ENCODE measurements at regions not wholly inside any gene's neighbourhood (a gene's known extent, or its start where the extent isn't known, plus 50 kb on each side); places are given as distances from the start of the nearest gene placed in this dataset.
A peak's percentile ranks its signal among the peaks of the same experiment; 100 is the strongest.
"Not testable (repeated sequence)": the region's sequence is repeated elsewhere in the genome, so short reads cannot be mapped to it uniquely, and the experiment has no call there.

DNA sequence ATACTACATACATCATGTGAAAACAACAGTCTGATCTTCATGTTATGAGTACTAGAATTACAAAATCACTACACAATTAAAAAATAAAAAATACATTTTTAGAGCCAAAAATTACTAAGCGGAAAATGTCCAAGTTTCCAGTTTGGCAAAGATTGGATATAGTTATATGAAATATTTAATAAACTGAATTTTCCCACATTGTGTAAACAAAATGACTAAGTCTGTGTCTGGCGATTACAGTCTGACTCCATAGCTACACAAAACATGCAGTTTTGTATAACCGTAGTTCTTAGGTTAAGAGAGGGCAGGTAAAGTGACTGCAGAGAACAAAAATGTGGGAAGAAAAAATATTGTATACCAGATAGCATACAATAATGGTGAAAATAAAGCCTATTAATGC lies 59.2 kb upstream of the TMEM47 start:
- DNase-seq, result peak; percentile 5

DNA sequence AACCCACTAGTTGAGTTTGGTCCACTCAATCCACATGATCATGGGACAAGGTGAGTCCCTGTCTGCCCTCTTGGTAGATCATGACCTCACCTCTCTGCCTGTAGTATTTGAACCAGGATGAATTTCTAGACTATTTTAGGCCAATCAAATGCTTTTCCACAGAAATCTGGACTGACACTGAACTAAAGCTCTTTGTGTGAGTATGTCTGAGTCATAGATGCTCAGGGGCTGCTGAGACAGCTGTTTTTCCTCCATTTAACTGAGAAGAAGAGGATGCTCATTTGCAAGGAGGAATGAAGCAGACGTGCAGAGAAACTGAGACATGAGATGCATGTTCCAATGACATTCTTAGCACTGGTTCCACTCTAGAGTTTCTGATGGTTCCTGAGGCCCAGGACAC lies 77.3 kb upstream of the TMEM47 start:
- peak; percentile 34 for DNase-seq

DNA sequence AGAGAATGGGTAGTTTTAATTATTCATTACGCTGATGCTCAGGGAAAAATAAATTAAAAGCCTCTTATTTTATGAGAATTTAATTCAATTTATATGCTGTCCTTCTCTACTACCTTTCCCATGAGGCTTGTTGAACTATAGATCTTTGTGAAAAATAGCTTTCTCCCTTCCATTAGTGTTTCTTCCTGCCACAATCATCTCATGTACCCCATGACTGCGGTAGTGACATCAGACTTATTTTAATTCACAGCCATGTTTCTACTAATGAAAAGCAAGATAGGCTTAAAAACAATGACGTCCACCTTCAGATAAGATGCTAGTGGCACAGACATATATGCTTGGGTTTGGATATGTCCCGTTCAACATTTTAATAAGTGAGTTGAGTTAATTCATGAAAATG lies 87.4 kb upstream of the TMEM47 start:
- DNase-seq, result no peak

DNA sequence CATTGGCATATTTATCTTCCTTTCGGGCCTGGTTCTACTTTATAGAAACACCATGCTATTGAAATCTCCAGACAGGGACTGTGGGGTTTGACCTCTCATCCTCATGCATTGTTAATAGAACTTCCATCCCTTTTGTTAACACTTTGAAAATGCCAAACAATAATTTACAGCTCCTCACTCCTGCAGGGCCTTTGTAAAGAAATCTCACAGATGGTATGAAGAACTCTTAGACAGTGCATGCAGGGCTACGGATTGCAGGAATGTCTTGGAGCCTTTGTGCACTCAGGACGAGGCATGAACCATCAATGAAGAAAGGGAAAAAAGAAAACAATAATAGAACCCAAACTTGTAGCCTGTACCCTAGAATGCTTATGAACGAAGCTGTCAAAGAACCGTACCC lies 92.8 kb upstream of the TMEM47 start:
- no peak for DNase-seq

DNA sequence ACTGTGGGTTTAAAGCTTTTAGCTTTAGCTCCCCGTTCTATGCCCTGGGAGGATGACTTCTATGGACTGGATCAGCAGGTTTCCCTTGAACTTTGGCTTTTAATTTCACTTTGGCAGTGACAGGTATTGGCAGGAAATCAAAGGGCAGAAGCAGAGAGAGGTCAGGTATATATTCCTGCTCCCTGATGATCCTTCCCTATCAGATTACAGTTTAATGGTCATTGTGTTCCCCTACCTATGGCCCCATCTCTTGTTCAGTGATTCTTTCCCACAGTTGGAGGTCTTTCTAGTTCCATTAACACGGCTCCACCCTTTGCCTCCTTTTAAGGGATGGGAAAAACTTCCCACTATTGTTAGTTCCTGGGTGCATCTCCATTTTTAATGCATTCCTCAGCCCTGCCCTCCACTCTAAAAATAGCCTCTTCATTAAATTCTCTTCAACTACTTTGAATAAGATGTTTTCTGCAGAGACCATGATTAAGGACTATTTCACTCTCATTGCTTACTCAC lies 107.8 kb upstream of the TMEM47 start:
- DNase-seq, result peak; percentile 37

DNA sequence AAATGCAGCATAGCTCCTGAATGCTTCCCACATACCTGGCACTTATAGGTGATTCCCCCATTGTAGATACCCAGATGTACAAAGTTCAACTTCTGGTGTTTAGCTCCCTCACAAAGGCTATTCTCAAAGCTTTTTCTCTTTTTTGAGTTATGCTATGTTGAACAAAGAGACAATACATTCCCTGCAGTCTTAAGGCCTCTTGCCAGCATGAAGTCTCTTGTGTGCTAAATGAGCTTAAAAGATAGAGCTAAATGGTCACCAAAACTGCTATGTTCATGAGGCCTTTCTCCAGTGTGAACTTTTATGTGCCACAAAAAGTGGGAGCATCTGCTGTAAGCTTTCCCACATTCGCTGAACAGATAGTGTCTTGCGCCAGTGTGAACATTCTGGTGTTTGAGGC lies 111.2 kb upstream of the TMEM47 start:
- no peak for DNase-seq

DNA sequence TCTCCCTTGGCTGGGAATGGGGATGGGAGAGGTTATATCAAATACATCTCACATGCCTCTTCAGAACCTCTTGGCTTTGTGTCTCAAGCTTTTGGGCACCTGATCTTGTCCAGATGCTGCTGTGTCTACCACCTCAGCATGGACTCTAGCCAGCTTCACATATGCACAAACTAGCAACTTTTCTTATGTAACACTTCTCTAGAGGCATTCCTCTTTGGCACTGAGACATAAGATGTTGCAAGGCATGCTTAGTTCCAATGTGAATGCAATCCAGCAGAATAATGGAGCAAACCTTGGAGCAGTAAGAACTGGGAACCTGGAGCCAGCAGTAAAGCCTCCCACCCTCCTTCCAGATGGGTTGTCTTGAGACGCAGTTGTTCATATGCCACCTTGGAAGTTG lies 113.4 kb upstream of the TMEM47 start:
- DNase-seq, result no peak

DNA sequence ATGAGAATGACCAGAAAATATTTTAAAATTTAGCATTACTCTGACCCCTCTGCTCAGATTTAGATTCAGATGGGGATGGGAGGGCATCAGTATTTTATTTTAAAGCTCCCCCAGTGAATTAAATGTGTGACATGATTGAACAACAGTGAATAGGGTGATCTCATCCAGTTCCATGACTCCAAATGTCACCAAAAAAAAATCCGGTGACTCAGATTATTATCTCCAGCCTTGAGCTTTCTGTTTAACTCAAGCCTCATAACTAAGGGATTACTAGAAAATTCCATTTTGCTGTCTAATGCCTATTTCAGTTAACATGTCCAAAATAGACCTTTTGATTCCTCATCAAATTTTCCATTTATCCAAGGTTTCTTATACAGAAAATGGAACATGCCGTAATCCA lies 121.8 kb upstream of the TMEM47 start:
- peak; percentile 93 for DNase-seq

DNA sequence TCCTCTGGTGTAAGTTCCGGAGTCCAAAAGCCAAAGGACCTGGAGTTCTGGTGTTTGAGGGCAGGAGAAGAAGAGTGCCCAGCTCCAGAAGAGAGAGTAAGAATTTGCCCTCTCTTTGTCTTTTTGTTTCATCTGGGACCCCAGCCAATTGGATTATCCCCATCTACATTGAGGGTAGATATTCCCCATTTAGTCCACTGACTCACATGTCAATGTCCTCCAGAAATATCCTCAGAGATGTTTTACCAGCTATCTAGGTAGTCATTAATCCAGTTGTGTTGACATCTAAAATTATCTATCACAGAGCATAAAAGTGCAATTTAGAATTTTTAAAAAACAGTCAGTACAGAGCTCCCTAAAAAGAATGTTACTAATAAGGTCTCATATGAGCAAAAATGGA lies 132.9 kb upstream of the TMEM47 start:
- DNase-seq, result no peak

DNA sequence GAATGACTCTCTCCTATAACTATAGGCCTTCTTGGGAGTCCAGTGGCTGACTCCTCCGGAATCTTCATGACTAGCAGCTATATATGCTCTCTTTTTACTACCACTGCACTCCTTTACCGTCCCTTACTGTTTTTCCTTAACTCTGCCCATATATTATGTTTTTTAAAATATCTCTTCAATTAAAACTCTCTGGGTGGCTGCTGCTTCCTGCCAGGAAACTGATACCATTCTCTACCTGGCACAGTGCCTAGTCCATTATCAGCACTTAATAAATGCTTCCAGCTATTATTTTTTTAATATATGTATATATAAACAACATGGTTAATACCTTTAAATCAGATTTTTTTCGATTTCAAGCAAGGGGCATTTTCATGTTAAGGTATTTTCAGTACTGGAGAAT lies 136.6 kb upstream of the FAM47B start:
- no peak for DNase-seq

DNA sequence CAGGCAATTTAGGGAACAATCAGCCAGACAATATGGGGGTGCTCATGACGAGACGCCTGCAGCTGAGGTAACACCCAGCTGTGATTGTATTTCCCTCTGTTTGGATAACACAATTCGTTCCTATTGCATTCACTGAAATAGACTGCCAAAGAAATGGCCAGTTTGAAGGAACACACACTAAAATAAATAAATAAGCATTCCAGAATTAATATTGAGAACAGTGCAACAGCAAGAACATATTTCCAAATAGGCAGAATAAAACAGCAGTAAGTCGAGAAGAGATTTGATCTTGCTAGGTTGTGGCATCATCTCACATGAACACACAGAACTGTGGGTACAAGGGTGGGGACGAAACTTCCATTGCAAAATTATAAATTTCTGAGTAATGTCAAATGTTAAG lies 133.5 kb upstream of the FAM47B start:
- DNase-seq, result no peak

DNA sequence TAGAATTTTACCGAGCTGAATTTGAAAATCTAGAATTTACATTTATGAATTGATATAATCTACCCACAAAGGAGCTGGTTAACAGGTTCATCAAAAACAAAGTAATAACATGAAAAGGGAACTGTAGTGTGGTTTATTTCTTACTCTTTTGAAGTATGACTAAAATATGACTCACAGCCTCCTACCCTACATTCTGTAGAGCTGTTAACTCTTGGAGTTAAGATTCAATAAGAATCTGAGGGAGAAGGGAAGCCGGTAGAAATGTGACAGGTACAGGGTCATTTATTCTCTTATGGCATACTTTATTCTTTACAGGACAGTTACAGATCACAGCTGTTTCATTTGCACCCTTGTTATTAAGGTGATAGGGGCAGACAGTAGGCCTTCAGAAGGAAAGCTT lies 132.2 kb upstream of the FAM47B start:
- peak; percentile 42 for DNase-seq

DNA sequence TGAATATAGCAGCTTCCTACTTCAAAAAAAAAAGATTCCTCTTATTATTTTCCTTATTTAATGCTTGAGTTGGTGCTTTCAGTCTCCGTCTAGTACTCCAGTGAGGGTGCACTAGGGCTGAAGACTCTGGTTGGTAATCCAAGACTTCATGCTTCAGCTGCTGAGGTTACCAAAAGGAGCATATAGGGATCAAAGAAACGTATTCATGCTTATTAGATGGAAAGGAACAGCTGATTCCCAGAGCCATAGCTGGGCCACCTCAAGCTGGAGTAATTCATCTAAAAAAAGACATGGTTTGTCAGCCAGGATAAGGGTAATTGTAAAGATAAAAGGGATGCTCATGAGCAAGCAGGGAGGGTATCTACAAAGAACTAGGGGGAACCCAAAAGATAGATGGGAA lies 131.7 kb upstream of the FAM47B start:
- DNase-seq, result no peak

DNA sequence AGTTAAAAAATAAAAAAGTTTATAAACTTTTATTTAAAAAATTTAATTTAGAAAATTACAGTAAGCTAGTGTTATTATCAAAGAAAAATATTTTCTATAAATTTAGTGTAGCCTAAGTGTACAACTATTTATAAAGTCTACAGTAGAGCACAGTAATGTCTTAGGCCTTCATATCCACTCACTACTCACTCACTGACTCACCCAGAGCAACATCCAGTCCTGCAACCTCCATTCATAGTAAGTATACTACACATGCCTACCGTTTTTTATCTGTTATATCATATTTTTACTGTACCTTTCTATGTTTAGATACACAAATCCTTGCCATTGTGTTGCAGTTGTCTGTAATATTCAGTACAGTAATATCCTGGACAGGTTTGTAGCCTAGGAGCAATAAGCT lies 129.0 kb upstream of the FAM47B start:
- peak; percentile 65 for DNase-seq

DNA sequence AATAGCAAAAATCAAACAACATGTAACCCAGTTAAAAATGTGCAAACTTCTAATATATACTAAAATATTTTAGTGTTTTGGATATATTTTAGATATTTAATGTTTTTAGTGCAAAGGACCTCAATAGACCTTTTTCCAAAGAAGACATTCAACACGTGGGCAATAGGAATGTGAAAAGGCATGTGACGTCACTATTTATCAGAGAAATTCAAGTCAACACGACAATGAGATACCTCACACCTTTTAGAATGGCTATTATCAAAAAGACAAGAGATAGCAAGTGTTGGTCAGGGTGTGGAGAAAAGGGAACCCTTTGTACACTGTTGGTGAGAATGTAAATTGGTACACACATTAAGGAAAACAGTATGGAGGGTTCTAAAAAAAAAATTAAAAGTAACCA lies 115.6 kb upstream of the FAM47B start:
- no peak for DNase-seq

DNA sequence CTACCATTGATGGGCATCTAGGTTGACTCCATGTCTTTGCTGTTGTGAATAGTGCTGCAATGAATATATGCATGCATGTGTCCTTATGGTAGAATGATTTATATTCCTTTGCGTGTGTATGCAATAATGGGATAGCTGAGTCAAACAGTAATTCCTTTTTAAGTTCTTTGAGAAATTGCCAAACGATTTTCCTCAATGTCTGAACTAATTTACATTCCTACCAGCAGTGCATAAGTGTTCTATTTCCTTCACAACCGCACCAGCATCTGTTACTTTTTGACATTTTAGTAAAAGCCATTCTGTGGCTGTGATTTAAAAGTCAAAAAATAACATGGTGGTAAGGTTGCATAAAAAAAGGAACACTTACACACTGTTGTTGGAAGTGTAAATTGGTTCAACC lies 103.1 kb upstream of the FAM47B start:
- DNase-seq, result no peak

DNA sequence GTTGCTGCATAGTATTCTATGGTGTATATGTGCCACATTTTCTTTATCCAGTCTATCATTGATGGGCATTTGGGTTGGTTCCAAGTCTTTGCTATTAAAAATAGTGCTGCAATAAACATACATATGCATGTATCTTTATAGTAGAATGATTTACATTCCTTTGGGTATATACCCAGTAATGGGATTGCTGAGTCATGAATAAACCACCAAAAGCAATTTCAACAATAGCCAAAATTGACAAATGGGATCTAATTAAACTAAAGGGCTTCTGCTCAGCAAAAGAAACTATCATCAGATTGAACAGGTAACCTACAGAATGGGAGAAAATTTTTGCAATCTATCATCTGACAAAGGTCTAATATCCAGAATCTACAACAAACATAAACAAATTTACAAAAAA lies 101.4 kb upstream of the FAM47B start:
- not testable (repeated sequence) for DNase-seq

DNA sequence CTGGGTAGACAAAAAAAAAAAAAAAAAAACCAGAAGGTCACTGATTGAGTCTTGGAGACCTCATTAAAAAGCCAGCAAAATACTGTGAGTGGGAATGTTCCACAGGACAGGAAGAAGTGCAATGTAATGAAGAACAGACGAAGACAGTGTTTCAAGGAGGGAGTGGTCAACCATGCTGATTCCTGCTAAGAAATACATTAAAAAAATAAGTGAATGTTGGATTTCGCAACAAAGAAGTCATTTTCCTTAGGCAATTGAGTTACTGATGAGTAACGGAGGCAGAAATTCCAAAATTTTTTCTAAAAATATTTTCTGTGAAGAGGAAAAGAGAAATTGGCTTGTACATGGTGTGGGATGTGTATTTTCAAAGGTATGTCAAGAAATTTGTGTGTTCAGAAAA lies 94.3 kb upstream of the FAM47B start:
- peak; percentile 68 for DNase-seq

DNA sequence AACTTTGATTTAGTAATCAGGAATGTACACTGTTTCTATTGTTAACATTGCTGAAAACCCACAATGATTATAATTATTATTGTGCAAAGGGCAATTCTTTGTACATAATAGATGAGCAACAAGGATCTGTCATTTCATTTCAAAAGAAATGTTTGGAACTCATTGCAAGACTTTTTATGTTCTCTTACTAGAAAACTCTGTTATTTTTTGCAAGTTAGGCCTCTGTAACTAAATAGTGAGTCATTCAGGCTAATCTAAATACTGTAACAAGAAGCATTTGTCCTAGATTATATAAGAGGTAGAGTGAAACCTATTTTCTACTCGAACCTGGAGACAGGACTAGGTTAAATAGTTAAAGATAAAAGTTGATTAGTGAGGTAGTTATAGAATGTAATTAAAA lies 93.2 kb upstream of the FAM47B start:
- peak; percentile 39 for DNase-seq

DNA sequence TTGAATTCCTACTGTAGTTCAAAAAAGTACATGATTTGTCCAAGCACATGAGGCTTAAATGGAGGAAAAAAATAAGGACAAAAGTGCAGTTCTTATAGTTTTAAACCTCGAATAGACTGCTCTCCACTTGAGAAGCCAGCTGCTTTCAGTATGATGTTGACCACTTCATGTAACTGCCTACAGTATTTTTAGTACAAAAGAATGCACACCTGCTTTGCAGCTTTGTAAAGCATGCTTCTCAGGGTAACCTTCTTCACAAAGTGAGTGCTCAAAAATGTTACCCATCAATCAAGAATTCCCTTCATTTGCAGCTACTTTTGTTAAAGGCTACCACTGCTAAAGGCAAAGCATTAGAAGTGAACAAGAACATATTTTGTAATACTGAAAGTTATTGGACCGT lies 83.4 kb upstream of the FAM47B start:
- no peak for DNase-seq

DNA sequence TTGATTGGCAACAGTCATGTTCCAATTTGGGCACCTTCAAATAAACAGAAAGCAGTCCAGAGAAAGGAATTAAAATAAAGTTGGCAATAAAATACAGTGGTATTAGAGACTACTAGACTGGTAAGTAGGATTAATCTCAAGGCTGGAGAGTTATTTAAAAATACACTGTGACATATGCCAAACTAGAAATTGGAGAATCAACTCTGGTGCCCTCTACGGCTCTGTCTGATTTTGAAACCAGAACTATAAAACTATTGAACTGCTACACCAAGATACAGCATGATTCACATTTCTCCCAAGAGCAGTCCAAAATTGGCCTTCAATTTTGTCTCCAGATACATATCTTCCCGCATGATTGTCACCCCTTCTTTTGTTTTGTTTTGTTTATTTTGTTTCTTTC lies 78.7 kb upstream of the FAM47B start:
- no peak for DNase-seq

DNA sequence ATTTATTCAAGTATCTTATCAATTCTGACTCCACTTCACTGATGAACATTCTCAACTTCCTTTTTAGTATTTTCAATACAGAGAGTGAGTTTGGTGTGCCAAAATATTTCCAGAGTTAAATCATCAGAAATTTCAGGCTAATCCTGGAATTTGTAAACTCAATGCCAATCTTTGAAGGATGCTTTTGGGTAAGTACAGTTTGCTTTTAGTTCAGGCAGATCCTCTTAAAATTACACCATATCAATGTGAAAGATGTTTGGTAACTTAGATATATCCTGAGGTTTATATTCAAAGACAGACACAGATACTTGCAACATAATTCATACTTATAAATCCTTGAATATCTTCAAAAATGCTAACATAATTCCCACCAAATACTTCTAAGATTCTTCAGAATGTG lies 76.0 kb upstream of the FAM47B start:
- peak; percentile 40 for DNase-seq

DNA sequence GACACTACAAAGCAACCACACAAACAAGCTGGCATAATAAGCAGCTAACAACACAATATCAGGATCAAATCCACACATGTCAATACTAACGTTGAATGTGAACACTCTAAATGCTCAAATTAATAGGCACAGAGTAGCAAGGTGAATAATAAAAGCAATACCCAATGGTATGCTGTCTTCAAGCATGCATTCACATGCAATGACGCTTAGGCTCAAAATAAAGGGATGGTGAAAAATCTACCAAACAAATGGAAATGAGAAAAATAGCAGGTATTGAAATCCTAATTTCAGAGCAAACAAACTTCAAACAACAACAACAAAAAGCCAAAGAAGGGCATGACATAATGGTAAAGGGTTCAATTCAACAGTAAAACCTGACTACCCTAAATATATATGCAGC lies 74.0 kb upstream of the FAM47B start:
- no peak for DNase-seq

DNA sequence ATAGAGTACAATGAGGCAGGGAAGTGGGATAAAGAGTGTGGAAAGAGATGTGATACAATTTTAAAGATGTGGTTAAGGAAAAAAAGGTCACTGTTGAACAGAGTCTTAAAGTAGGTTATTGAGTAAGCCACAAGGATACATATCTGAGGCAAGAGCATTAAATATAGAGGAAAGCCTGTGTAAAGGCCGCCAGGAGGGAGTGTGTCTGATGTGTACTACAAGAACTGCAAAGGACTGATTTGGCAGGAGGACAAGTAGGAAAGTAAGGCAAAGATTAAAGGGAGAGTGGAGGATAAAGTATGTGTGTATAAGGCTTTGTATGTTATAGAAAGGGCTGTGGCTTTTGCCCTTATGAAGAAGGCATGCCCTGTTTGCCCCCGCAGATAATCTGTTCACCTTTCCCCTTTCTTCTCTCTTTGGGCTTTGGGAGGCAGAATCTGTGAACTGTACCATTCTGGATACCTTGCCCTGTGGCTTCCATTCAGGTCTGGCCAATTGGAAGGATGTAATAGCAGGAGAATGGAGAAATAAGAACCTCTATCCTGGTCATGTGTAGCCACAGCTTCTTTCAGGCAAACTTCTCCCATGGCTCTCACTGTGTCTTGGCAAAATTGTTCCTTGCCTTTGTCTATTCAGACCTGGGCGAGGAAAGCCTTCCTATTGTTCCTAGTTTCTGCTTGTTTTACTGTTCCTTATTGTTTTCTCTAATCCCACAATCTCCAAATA lies 68.9 kb upstream of the FAM47B start:
- DNase-seq, result no peak

DNA sequence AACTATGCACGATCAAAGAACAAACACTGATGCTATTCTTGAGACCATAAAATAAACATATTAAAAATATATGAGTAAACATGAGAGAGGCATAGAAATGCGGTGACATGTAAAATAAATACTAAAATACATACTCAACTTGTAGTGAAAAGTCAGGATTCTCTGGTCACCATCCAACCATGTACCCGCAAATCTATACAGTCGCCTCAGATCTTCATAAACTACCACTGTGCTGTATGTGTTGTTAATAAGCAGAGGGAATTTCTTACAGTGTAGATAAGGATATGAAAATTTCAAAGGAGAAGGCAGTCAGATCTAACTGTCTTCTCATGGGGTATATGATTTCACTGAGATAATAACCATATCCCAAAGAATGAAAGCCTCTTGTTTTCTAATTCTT lies 67.8 kb upstream of the FAM47B start:
- DNase-seq, result no peak

All from fibroblast of skin of back (primary cell).